HFFc6 (cell line): ENCODE measurements at regions not wholly inside any gene's neighbourhood (a gene's known extent, or its start where the extent isn't known, plus 50 kb on each side); places are given as distances from the start of the nearest gene placed in this dataset.

ENCODE experiments used
- DNase-seq: peaks from one replicate; pipeline ENCODE4 v3.0.0-alpha.2; 2018
- H3K27ac Mint-ChIP-seq: 2 replicates; pipeline ENCODE4 v1.8.0; 2020; ENCODE audit warnings: mild to moderate bottlenecking, mixed read lengths
- H3K27me3 Mint-ChIP-seq: 2 replicates; pipeline ENCODE4 v1.8.0; 2021; ENCODE audit warnings: mild to moderate bottlenecking, moderate library complexity, mixed read lengths; ENCODE audit not compliant: insufficient read depth
- H3K36me3 Mint-ChIP-seq: 2 replicates; pipeline ENCODE4 v1.8.0; 2021; ENCODE audit warnings: low read depth, mixed read lengths
- H3K4me1 Mint-ChIP-seq: 2 replicates; pipeline ENCODE4 v1.8.0; 2020; ENCODE audit warnings: low read depth, mixed read lengths
- H3K4me3 Mint-ChIP-seq: 2 replicates; pipeline ENCODE4 v1.8.0; 2020; ENCODE audit warnings: mild to moderate bottlenecking, moderate library complexity, mixed read lengths
- H3K9me3 Mint-ChIP-seq: 2 replicates; pipeline ENCODE4 v1.8.0; 2020; ENCODE audit warnings: mild to moderate bottlenecking, mixed read lengths
- TF ChIP-seq, protein P1 (sequence below): fragments of 200-600 bp; sonication (generic); IDR thresholded peaks from 2 replicates; pipeline ENCODE4 v1.5.0; 2021; ENCODE audit warnings: antibody characterized with exemption, mild to moderate bottlenecking

DNA sequence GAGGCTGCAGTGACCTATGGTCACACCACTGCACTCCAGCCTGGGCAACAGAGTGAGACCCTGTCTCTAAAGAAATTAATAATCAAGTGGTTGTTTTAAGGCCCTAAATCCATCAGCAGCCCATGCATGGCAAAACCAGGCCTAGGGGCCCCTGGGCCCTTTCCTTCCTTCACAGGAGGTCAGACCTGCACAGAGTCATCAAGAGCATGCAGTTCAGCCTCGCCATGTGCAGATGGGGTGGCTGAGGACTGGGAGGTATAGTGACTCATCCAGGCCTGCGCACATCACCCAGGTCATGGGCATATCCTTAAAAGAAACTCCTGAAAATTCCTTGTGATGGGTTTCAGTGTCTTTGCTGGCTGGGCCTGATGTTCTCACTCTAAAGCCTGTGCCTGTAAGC, 72.4 kb upstream of the AMZ2 start:
- Mint-ChIP-seq H3K4me1 (peaks cover 4% of the 10 kb centered on the region; the same call in 1 of the 2 replicates), H3K36me3 (no peaks in the 10 kb centered on the region; the same call in 1 of the 2 replicates), H3K9me3 (no peaks in the 10 kb centered on the region), H3K4me3 (no peak overlapping the region), H3K27me3 (peaks cover 2% of the 10 kb centered on the region), H3K27ac (no peak overlapping the region)
- TF ChIP-seq, protein P1, sequence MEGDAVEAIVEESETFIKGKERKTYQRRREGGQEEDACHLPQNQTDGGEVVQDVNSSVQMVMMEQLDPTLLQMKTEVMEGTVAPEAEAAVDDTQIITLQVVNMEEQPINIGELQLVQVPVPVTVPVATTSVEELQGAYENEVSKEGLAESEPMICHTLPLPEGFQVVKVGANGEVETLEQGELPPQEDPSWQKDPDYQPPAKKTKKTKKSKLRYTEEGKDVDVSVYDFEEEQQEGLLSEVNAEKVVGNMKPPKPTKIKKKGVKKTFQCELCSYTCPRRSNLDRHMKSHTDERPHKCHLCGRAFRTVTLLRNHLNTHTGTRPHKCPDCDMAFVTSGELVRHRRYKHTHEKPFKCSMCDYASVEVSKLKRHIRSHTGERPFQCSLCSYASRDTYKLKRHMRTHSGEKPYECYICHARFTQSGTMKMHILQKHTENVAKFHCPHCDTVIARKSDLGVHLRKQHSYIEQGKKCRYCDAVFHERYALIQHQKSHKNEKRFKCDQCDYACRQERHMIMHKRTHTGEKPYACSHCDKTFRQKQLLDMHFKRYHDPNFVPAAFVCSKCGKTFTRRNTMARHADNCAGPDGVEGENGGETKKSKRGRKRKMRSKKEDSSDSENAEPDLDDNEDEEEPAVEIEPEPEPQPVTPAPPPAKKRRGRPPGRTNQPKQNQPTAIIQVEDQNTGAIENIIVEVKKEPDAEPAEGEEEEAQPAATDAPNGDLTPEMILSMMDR: no peak
- no peak for DNase-seq

DNA sequence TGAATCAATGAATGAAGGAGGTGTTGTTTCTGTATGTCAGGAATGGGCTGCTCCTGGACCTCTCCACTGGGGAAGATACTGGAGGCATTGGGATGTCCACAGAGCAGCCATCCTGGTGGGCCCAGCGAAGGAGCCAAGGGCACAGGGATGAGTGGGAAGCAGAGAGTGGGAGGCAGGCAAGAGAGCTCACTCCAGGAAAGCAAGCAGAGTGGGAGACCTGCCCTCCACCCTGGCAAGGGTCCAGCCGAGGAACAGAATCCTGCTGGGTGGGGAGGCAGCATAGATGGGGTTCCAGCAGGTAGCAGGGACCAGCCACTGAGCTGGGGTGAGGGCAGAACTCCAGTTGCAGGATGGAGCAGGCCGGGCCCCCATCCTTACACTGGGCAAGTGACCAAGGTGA, 71.9 kb upstream of the AMZ2 start:
- H3K9me3 Mint-ChIP-seq: no peaks in the 10 kb centered on the region
- DNase-seq: no peak
- no peaks in the 10 kb centered on the region; the same call in 1 of the 2 replicates for H3K27me3 Mint-ChIP-seq
- TF ChIP-seq, protein P1: no peak
- no peak overlapping the region for H3K4me3 Mint-ChIP-seq
- peaks cover 4% of the 10 kb centered on the region; the same call in 1 of the 2 replicates for H3K4me1 Mint-ChIP-seq
- H3K27ac Mint-ChIP-seq: no peak overlapping the region
- no peaks in the 10 kb centered on the region; the same call in 1 of the 2 replicates for H3K36me3 Mint-ChIP-seq

DNA sequence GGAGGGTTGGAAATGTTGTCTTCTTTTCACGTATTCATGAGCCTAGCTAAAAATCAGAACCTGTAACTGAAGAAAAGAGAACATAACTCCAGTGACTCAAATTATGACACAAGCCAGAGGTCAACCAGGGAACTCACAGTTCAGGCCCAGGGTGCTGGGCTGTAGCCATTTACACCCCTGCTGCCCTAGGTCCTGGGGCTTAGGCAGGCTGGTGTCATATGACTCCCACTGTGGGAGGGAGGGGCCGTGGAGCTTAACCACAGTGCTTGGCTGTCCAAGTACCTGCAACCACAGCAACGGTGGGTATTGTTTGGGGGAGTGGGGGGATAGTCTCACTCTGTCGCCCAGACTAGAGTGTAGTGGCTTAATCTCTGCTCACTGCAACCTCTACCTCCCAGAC, 71.1 kb upstream of the AMZ2 start:
- H3K27ac Mint-ChIP-seq: no peak overlapping the region
- no peaks in the 10 kb centered on the region; the same call in 1 of the 2 replicates for H3K27me3 Mint-ChIP-seq
- no peak overlapping the region for H3K4me3 Mint-ChIP-seq
- H3K9me3 Mint-ChIP-seq: no peaks in the 10 kb centered on the region
- TF ChIP-seq, protein P1: no peak
- H3K36me3 Mint-ChIP-seq: no peaks in the 10 kb centered on the region; the same call in 1 of the 2 replicates
- H3K4me1 Mint-ChIP-seq: peaks cover 4% of the 10 kb centered on the region; the same call in 1 of the 2 replicates
- no peak for DNase-seq

DNA sequence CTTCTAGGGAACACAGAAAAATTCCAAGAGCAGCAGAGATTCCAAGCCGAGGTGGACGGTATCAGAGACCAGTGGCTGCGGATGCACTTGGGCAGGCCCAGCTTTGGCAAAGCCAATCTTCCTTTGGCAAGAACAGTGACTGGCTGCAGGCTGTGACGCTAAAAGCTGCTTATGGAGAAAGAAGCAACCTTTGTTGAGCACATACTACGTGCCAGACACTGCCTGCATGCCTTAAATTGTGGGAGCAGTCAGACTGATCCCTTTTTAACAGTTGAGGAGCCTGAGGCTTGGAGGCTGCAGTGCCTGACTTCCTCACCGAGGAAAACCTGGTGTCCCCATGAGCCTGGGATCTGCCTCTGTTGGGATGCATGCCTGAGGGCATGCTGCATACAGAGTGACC, 69.0 kb upstream of the AMZ2 start:
- H3K36me3 Mint-ChIP-seq: no peaks in the 10 kb centered on the region; the same call in 1 of the 2 replicates
- no peaks in the 10 kb centered on the region for H3K9me3 Mint-ChIP-seq
- peaks cover 4% of the 10 kb centered on the region for H3K27me3 Mint-ChIP-seq
- DNase-seq: no peak
- peaks cover 4% of the 10 kb centered on the region; the same call in 1 of the 2 replicates for H3K4me1 Mint-ChIP-seq
- no peak overlapping the region for H3K4me3 Mint-ChIP-seq
- TF ChIP-seq, protein P1: no peak
- H3K27ac Mint-ChIP-seq: no peak overlapping the region

DNA sequence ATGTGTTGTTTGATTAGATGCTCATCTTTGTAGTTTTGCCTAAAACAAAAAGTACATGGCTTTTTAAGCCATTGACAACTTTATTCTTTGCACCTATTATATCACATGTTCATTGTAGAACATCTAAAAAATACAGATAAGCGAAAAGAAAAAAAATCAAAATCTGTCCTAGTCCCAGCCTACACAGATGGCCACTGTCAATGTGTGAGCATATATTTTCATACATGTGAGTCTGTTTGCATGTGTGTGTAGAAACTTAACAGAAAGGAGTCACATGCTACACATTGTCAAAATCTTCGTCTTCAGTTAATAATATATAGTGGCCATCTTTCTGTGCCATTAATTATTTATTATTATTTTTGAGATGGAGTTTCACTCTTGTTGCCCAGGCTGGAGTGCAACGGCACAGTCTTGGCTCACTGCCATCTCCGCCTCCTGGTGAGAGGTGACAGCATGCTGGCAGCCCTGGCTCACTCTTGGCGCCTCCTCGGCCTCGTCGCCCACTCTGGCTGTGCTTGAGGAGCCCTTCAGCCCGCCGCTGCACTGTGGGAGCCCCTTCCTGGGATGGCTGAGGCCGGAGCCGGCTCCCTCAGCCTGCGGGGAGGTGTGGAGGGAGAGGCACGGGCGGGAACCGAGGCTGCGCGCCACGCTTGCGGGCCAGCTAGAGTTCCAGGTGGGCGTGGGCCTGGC, 68.5 kb upstream of the AMZ2 start:
- no peaks in the 10 kb centered on the region for H3K9me3 Mint-ChIP-seq

More for the DNA sequence above, 68.5 kb upstream of the AMZ2 start:
- Mint-ChIP-seq H3K4me1 (peaks cover 4% of the 10 kb centered on the region; the same call in 1 of the 2 replicates), H3K36me3 (no peaks in the 10 kb centered on the region; the same call in 1 of the 2 replicates), H3K27ac (no peak overlapping the region), H3K27me3 (peaks cover 5% of the 10 kb centered on the region), H3K4me3 (no peak overlapping the region)
- DNase-seq: no peak
- TF ChIP-seq, protein P1: no peak
